ENCODE measurements at regions not wholly inside any gene's neighbourhood (a gene's known extent, or its start where the extent isn't known, plus 50 kb on each side); places are given as distances from the start of the nearest gene placed in this dataset.

DNA sequence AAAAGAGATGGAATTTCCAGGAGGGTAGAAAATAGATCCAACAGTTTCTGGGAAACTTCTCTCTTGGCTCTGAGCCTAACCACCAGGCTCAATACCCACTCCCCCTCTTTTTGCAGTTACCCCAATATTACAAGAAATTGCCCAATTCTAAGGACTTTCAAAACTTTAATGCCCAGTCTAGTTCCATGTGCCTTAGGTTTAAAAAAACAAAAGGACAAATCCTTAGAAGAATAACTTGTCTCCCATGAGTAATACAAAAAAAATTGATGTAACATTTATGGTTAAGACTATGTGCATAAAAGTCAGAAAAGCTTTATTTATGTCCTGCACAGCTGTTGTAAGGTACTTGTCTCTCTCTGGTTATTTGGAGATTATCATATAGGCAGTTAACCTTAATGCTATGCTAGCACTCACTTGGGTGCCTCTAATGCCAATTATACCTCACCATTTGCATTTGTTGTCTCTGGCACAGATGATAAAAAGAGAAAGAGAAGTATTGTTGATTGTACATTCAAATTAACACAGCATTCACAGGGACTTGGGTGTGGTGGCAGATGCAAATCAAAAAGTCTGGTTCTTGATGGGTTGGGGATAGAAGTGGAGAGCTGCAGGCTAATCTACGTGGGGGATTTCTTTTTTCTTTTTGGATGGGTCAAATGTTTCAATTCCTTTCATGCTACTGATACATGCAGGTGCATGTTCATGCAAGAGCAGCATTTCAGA lies 159.4 kb downstream of the PIK3R1 start:
- H3K9me3 ChIP-seq (ENCODE audit: control insufficient read depth, insufficient read depth, low read depth, low read length), result no peaks in the 10 kb centered on the region
- H3K4me1 ChIP-seq (ENCODE audit: control insufficient read depth, insufficient read depth, low read length), result peaks cover 2% of the 10 kb centered on the region; the same call in 1 of the 2 replicates
- H3K27ac ChIP-seq (ENCODE audit: extremely low read depth, low read depth, low read length), result no peak overlapping the region
- POLR2A ChIA-PET, result no interaction called here
- no peak for TF ChIP-seq BCL11B (tag by site-specific recombination; IDR thresholded peaks at IDR 0.05; ENCODE audit: low read depth)
- TF ChIP-seq, protein P1, sequence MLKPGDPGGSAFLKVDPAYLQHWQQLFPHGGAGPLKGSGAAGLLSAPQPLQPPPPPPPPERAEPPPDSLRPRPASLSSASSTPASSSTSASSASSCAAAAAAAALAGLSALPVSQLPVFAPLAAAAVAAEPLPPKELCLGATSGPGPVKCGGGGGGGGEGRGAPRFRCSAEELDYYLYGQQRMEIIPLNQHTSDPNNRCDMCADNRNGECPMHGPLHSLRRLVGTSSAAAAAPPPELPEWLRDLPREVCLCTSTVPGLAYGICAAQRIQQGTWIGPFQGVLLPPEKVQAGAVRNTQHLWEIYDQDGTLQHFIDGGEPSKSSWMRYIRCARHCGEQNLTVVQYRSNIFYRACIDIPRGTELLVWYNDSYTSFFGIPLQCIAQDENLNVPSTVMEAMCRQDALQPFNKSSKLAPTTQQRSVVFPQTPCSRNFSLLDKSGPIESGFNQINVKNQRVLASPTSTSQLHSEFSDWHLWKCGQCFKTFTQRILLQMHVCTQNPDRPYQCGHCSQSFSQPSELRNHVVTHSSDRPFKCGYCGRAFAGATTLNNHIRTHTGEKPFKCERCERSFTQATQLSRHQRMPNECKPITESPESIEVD (tag by site-specific recombination; IDR thresholded peaks at IDR 0.05), result 0 out of 2 replicates have a peak, but pooled peaks have one; percentile 20
- no peaks in the 10 kb centered on the region for H3K36me3 ChIP-seq (ENCODE audit: control insufficient read depth in 2 of 2, insufficient read depth in 1 of 2, low read length in 2 of 2)
- no peak overlapping the region for H3K4me3 ChIP-seq (ENCODE audit: low read depth, low read length)
- CTCF ChIA-PET, result no interaction called here

DNA sequence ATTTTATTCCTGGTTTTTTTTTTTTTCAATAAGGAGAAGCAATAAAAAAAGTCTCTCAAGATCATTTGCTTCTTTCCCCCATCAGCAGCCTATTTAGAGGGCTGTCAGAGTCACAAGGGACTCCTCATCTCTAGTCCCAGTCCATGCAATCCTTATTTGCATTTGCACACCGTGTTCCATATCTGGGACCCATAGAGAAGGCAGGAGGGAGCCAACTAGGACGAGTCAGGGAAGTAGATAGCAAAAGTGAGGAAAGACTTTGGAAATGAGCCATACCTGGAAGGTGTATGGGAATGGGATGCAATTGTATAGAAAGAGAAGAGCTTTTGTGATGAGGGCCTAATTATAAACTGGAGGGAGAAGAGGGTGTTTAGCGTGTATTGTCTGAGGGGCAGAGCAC lies 160.0 kb downstream of the PIK3R1 start:
- TF ChIP-seq ZNF544 (tag by site-specific recombination; IDR thresholded peaks at IDR 0.05) (no peak), RBAK (tag by site-specific recombination; IDR thresholded peaks at IDR 0.05) (no peak), WT1 (tag by site-specific recombination; IDR thresholded peaks at IDR 0.05) (no peak), ZNF791 (tag by site-specific recombination; IDR thresholded peaks at IDR 0.05) (no peak), ZSCAN23 (tag by site-specific recombination; IDR thresholded peaks at IDR 0.05) (no peak)
- TF ChIP-seq, protein P2, sequence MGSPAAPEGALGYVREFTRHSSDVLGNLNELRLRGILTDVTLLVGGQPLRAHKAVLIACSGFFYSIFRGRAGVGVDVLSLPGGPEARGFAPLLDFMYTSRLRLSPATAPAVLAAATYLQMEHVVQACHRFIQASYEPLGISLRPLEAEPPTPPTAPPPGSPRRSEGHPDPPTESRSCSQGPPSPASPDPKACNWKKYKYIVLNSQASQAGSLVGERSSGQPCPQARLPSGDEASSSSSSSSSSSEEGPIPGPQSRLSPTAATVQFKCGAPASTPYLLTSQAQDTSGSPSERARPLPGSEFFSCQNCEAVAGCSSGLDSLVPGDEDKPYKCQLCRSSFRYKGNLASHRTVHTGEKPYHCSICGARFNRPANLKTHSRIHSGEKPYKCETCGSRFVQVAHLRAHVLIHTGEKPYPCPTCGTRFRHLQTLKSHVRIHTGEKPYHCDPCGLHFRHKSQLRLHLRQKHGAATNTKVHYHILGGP (tag by site-specific recombination; IDR thresholded peaks at IDR 0.05), result no peak
- Histone ChIP-seq H3K27ac (ENCODE audit: extremely low read depth, low read depth, low read length) (no peak overlapping the region), H3K9me3 (ENCODE audit: control insufficient read depth, insufficient read depth, low read depth, low read length) (no peaks in the 10 kb centered on the region), H3K36me3 (ENCODE audit: control insufficient read depth in 2 of 2, insufficient read depth in 1 of 2, low read length in 2 of 2) (no peaks in the 10 kb centered on the region), H3K4me1 (ENCODE audit: control insufficient read depth, insufficient read depth, low read length) (peaks cover 2% of the 10 kb centered on the region; the same call in 1 of the 2 replicates), H3K4me3 (ENCODE audit: low read depth, low read length) (no peak overlapping the region)
- ChIA-PET POLR2A (no interaction called here), CTCF (no interaction called here)

- ChIA-PET CTCF (interaction anchor here (0.6 to 0.8 kb wide), 2 partner anchors 10 kb away, joined by 3 to 4 read pairs; no protein-coding TSS in a partner anchor), POLR2A (no interaction called here)
- Histone ChIP-seq H3K9me3 (ENCODE audit: control insufficient read depth, insufficient read depth, low read depth, low read length) (no peaks in the 10 kb centered on the region), H3K27ac (ENCODE audit: extremely low read depth, low read depth, low read length) (no peak overlapping the region), H3K4me1 (ENCODE audit: control insufficient read depth, insufficient read depth, low read length) (peaks cover 2% of the 10 kb centered on the region; the same call in 1 of the 2 replicates), H3K4me3 (ENCODE audit: low read depth, low read length) (no peak overlapping the region), H3K36me3 (ENCODE audit: control insufficient read depth in 2 of 2, insufficient read depth in 1 of 2, low read length in 2 of 2) (no peaks in the 10 kb centered on the region)
- TF ChIP-seq ZNF16 (tag by site-specific recombination; IDR thresholded peaks at IDR 0.05; ENCODE audit: low read depth) (no peak), ZNF585B (tag by site-specific recombination; IDR thresholded peaks at IDR 0.05) (no peak), ZNF341 (tag by site-specific recombination; IDR thresholded peaks at IDR 0.05; ENCODE audit: low read depth) (no peak), ZNF292 (tag by site-specific recombination; IDR thresholded peaks at IDR 0.05; ENCODE audit: borderline replicate concordance, low read depth) (no peak), ZSCAN16 (tag by site-specific recombination; IDR thresholded peaks at IDR 0.05) (no peak), ZNF157 (tag by site-specific recombination; IDR thresholded peaks at IDR 0.05) (no peak), ZBTB8A (tag by site-specific recombination; IDR thresholded peaks at IDR 0.05) (no peak)
- TF ChIP-seq, protein P3, sequence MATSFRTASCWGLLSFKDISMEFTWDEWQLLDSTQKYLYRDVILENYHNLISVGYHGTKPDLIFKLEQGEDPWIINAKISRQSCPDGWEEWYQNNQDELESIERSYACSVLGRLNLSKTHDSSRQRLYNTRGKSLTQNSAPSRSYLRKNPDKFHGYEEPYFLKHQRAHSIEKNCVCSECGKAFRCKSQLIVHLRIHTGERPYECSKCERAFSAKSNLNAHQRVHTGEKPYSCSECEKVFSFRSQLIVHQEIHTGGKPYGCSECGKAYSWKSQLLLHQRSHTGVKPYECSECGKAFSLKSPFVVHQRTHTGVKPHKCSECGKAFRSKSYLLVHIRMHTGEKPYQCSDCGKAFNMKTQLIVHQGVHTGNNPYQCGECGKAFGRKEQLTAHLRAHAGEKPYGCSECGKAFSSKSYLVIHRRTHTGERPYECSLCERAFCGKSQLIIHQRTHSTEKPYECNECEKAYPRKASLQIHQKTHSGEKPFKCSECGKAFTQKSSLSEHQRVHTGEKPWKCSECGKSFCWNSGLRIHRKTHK (tag by site-specific recombination; IDR thresholded peaks at IDR 0.05), result no peak
- TF ChIP-seq, protein P4, sequence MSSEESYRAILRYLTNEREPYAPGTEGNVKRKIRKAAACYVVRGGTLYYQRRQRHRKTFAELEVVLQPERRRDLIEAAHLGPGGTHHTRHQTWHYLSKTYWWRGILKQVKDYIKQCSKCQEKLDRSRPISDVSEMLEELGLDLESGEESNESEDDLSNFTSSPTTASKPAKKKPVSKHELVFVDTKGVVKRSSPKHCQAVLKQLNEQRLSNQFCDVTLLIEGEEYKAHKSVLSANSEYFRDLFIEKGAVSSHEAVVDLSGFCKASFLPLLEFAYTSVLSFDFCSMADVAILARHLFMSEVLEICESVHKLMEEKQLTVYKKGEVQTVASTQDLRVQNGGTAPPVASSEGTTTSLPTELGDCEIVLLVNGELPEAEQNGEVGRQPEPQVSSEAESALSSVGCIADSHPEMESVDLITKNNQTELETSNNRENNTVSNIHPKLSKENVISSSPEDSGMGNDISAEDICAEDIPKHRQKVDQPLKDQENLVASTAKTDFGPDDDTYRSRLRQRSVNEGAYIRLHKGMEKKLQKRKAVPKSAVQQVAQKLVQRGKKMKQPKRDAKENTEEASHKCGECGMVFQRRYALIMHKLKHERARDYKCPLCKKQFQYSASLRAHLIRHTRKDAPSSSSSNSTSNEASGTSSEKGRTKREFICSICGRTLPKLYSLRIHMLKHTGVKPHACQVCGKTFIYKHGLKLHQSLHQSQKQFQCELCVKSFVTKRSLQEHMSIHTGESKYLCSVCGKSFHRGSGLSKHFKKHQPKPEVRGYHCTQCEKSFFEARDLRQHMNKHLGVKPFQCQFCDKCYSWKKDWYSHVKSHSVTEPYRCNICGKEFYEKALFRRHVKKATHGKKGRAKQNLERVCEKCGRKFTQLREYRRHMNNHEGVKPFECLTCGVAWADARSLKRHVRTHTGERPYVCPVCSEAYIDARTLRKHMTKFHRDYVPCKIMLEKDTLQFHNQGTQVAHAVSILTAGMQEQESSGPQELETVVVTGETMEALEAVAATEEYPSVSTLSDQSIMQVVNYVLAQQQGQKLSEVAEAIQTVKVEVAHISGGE (tag by site-specific recombination; conservative IDR thresholded peaks at IDR 0.05; ENCODE audit: low read depth), result no peak
- TF ChIP-seq, protein P5, sequence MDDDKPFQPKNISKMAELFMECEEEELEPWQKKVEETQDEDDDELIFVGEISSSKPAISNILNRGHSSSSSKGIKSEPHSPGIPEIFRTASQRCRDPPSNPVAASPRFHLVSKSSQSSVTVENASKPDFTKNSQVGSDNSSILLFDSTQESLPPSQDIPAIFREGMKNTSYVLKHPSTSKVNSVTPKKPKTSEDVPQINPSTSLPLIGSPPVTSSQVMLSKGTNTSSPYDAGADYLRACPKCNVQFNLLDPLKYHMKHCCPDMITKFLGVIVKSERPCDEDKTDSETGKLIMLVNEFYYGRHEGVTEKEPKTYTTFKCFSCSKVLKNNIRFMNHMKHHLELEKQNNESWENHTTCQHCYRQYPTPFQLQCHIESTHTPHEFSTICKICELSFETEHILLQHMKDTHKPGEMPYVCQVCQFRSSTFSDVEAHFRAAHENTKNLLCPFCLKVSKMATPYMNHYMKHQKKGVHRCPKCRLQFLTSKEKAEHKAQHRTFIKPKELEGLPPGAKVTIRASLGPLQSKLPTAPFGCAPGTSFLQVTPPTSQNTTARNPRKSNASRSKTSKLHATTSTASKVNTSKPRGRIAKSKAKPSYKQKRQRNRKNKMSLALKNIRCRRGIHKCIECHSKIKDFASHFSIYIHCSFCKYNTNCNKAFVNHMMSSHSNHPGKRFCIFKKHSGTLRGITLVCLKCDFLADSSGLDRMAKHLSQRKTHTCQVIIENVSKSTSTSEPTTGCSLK (tag by site-specific recombination; IDR thresholded peaks at IDR 0.05), result no peak
Measured at GRCh38 chr5:68376935-68377334, 161.4 kb downstream of the PIK3R1 start.
